ENCODE measurements at regions not wholly inside any gene's neighbourhood (a gene's known extent, or its start where the extent isn't known, plus 50 kb on each side); places are given as distances from the start of the nearest gene placed in this dataset.
"Not testable (repeated sequence)": the region's sequence is repeated elsewhere in the genome, so short reads cannot be mapped to it uniquely, and the experiment has no call there.

DNA sequence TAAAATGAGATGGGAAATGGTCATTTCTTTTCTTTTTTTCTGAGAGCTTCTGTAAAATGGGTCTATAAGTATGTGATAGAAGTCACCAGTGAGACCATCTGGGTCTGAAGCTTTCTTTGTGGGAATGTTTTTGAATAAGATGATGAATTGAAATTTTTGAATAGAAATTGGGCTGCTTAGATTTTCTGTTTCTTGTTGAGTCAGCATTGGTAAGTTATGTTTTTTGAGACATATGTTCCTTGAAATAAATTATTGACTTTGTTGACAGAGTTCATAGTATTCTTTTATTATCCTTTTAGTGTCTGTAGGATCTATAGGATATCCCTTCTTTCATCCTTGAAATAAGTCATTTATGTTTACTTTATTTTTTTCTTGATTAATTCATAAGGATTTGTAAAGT, 208.1 kb downstream of the OPA1 start:
- DNase-seq (ENCODE audit: low read depth in 2 of 2), result no peak

DNA sequence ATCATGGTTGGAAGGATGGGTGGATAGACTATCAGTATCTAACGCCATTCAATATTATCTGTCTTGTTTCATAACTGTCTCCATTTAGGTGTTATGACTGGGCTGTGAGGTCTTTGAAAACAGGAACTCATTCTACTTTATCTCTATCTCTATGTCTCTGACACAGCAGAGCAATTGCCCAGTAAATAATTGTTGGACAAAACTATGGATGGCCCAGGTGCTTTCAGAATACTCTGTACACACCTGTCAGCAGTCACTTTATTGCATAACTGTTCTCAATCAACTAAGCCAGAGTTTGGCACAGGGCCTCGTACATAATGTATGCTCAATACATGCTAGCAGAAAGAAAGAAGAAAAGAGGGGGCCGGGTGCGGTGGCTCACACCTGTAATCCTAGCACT, 210.3 kb downstream of the OPA1 start:
- no peak for DNase-seq (ENCODE audit: low read depth in 2 of 2)

DNA sequence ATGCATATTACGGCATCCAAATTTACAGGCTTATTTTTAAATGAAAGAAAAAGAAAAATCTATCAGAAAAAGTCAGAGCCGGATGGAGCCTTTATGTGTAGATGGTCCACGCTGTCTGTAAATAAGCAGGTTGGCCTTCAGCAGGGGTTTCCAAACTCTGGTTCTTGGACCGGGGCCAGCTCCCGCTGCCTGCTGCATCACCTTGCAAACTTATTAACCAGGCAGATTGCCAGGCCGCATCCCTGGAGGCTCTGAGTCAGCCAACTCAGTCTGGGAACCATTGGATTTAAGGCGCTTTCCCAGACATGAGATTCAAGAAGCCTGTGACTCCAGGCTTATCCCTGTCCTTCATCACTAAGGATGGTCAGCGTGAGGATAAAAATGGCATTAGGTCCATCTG, 212.4 kb downstream of the OPA1 start:
- no peak for DNase-seq (ENCODE audit: low read depth in 2 of 2)

DNA sequence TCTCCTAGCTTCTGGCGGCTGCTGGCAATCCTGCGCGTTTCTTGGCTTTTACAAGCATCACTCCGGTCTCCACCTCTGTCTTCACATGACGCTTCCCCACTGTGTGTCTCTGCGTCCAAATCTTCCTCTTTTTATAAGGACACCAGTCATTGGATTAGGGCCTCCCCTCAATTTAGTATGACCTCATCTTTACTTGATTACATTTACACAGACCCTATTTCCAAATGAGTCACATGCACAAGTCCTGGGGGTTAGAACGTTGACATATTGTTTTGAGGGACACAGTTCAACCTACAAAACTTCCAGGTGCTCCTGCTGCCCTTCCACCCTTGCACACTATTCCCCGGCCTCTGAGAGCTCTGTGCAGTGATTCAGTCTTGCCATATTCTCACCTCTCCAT, 215.3 kb downstream of the OPA1 start:
- no peak for DNase-seq (ENCODE audit: low read depth in 2 of 2)

DNA sequence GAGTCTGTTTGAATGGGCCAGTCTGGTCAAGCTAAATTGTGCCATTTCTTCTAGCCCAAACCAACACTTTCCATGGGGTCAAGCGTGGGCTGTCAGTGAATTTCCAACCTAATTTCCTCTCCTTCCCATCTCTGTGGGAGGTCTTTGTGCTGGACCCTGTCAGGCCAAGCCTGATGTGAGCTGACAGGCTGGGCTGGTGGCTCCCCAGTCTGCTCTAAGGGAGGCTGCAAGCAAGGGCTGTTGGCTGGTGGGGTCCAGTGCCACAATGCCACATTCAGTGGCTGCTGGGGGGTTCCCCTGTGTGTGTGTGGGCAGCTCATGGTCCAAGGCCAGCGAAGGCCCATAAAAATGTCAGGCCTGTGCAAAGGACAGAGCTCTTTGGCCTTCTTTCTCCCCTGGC, 216.1 kb downstream of the OPA1 start:
- no peak for DNase-seq (ENCODE audit: low read depth in 2 of 2)

DNA sequence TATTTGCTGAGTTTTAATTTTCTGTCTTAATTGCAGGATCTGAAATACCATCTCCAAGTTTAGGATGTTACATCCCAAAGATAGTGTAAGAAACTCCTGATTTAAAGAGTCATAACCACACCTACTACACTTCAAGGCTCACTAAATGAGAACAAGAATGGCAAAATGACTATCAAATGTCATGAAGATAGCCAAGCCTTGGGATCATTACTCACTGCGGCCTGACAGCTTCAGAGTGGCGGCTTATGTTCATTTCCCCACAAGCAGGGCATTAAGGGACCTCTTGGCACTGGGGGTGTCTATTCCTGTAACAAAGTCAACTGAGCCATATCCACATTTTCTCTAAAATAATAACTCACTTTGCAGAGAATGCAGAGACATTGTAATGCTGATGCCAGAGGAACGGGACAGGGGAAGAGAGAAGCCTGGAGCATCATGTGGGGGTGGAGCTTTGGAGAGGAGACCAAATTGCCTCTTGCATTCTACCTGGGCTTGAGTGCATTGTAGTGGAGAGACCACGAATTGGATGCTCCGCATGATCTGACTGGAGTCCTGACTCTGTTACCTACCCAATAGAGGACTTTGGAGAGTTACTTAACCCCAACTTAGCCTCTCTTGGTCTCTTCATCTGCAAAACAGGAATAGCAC, 219.2 kb downstream of the OPA1 start:
- no peak for DNase-seq (ENCODE audit: low read depth in 2 of 2)

DNA sequence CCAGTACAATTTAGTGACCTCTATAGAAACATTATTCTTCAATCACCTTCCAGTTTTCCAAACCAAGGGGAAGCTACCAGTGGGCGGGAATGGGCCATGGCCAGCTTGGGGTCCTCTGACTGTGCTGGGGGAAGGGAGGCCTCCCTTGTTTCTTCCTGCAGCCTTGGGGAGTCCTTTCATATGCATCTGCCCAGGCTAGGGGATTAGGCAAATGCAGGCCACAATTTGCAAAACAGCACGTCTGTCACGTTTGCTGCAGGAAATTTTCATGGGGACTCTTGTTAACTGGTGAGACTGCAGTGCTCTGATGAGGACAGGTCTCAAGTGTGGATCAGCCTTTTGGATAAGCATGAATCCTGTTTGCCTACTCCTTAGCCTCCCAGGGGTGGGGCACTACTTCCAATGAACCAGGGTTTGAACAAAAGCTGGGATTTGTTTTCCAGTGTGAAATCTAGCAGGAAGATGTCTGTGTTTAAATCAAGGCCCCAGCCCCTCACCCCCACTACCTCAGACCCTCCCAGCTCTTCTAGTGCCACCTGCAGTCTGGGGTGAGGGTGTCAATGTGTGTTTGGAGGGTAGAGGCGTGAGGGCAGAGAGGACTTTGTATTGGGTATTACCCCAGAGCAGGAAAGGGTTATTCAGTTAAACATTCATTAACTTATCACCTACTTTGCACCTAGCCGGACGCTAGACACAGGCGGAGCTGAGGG, 219.9 kb downstream of the OPA1 start:
- DNase-seq (ENCODE audit: low read depth in 2 of 2), result no peak

DNA sequence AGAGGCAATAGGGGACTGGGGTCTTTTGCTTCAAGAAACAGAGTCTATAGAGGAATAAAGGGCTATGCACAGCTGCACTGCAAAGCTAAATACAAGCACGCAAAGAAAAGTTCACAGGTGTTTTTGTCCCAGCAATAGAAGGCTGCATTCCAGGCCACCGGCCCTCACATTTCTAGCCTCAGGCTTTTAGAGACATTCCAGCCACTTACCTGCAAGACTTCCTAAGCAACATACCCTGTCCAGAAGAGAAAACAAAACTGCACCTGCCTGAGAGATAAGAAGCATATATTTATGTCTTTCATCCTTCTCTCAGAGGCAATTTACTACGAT, 220.5 kb downstream of the OPA1 start:
- no peak for DNase-seq (ENCODE audit: low read depth in 2 of 2)

DNA sequence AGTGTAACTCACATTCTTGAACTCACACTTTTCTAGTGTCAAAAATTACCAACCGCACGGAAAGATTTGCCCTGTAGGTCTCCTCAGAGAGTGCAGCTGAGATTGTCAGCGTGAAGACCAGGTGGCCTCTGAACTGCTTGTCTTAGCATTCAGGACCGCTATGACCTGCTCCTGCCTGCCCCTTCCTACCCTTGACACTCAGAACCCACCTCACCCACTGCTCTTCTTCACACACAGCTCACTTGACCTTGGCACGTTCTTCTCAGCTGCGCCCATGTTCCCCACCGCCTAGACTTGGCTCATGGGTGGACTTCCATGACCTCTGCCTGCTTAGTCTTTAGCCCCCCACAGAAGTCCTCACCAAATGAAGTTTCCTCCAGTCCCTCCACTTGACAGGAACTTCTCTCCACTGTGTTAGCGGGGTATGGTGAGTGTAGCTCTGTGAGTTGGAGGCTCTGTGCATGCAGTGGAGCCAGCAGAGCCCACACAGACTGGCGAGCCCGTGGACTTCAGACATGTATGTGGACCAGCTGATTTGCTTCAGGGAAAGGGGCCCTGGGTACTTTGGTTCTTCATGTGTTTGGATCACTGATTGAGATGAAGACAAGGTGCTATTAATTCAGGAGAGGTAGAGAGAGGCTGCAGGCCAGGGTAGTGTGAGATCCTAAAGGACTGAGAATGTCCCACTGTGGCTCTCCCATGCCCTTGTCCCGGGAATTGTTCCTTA, 221.3 kb downstream of the OPA1 start:
- no peak for DNase-seq (ENCODE audit: low read depth in 2 of 2)

DNA sequence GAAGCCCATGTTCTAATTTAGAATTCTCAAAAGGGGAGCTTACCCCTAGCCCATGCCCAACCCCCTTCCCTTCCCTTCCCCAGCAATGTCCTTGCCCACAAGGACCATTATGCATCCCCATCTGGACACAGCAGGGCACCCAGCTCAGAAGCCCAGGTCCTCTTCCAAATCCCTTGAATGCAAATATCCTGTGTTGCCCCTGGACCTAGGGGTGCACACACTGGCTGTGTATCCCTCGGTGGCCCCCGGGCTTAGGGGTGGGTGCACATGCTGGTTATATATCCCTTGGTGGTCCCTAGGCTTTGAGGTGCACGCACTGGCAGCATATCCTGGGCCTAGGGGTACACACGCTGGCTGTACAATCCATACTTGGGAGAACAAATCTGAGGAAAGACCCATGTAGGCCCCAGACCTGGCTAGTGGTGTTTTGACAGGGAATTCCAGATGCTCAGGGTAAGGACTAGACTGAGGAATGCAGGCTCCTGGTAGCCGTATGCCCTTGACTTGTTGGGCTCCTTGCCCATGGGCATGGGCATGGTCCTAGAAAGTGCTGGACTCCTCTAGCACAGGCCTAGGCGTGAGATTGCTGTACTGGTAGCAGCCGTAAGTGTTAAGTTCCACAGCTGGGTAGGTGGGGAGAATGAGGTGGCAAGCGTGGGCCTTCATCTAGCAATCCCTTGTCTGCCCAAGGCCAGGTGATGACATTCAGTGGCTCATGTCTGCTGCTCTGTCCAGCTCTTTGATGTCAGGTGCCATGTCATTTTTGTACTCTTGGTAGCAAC, 222.4 kb downstream of the OPA1 start:
- DNase-seq (ENCODE audit: low read depth in 2 of 2), result no peak

DNA sequence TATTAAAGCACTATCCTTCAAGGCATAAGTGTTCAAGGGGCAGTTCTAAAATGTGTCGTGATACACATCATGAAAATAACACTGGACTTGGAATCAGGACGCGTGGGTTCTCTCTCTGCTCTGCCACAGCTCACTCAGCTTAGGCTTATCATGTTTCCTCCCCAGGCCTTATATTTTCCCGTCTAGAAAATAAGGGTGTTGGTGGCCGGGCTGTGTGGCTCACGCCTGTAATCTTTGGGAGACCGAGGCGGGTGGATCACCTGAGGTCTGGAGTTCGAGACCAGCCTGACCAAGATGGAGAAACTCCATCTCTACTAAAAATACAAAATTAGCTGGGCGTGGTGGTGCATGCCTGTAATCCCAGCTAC, 223.0 kb downstream of the OPA1 start:
- DNase-seq (ENCODE audit: low read depth in 2 of 2), result no peak

DNA sequence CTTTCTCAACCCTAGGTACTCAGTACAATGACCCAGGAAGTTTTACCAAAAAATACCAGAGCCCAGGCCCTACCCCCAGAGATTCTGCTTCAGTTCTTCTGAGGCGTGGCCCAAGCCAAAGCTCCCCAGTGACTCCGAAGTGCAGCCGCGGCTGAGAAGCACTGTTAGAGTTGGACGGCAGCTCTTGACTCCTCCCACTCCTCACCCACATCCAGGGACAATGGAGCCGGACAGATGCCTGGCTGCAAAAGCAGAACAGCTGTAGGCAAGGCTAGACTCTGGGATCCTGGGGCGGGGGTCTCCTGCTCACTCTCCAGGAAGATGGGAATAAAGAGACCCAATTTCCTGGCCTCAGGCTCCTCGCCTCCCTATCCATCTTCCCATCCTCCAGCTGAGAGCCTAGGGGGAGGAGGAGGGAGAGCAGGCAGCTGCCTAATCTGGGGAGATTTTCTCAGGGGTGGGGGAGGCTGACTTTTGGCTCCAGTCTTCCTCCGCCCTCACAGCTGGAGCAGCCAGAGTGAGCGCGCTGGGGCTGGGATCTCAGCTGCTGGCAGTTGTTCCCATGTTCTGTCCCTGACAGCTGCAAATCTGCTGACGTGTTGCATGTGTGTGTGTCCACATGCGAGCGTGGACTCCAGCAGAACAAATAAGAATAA, 223.8 kb downstream of the OPA1 start:
- DNase-seq (ENCODE audit: low read depth in 2 of 2), result no peak

DNA sequence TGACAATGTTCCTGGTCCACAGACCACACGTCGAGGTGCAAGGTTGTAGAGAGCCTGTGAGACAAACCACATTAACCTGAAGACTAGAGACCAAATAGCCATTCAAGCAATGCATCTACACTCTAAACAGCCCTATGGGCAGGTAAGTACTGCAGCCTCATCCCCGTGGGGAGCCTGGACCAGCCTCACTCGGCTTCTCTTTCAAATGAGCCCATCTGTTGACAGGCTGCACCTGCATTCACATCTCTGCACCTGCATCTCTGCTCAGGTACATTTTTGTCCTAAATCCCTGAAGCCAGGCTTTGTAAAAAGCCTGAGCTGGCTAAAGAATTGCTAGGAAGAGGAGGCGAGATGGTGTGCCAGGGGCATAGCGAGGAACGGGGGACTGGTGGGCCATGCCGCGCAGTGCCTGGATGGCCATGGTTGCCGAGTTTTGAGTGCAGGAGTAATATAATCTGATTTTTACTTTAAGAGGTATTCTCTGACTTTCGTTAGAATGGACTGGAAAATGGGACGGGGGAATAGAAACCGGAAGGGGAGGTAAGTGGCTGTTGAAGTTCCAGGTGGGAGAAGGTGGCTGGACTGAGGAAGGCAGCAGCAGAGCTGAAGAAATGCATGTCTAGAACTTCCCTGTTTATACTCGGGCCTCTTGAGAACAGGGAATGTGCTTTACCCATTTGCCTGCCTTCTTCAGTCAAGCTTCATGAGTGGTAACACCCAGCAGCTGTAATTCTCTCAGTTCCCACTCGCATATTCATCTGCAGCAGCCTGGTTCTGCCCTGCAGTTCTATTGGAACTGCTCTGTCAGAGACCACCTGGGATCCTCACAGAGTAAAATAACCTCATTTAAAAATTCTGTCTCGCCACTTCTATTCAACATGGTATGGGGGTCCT, 226.4 kb downstream of the OPA1 start:
- no peak for DNase-seq (ENCODE audit: low read depth in 2 of 2)

DNA sequence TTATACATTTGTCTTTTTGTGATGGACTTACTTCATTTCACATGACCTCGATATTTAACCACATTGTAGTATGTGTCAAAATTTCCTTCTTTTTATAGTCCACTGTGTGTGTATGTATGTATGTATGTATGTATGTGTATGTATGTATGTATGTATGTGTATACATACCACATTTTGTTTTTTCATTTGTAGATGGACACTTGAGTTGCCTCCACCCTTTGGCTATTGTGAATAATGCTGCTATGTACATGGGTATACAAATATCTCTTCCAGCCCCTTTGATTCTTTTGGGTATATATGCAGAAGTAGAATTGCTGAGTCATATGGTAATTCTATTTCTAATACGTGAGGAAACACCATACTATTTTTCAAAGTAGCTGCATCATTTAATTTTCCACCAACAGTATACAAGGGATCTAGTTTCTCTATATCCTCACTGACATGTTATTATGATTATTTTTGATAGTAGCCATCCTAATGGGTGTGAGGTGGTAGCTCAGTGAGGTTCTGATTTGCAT, 228.2 kb downstream of the OPA1 start:
- no peak for DNase-seq (ENCODE audit: low read depth in 2 of 2)

DNA sequence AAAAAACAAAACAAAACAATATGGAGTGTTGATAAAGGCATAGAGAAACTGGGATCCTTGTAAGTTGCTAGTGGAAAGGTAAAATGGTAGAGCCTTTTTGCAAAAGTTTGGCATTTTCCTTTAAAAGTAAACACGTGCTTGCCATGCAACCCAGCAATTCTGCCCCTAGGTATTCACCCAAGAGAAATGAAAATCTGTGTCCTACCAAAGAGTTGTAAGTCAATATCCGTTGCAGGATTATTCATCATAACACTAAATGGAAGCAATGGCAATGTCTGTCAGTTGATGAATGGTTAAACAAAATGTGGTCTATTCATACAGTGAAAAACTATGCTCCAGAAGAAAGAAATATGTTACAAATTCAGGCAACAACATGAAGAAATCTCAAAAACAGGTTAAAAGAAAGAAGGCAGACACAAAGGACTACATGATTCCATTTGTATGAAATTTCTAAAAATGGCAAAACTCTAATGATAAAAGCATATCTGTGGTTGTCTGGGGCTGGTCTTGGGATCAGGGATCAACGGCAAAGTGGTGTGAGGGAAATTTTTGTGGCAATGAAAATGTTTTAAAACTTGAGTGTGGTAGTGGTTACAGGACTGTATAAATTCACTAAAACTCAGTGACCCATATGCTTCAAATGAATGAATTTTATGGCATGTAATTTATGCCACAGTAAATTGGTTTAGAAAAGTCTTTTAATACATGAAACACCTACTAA, 229.6 kb downstream of the OPA1 start:
- no peak for DNase-seq (ENCODE audit: low read depth in 2 of 2)

DNA sequence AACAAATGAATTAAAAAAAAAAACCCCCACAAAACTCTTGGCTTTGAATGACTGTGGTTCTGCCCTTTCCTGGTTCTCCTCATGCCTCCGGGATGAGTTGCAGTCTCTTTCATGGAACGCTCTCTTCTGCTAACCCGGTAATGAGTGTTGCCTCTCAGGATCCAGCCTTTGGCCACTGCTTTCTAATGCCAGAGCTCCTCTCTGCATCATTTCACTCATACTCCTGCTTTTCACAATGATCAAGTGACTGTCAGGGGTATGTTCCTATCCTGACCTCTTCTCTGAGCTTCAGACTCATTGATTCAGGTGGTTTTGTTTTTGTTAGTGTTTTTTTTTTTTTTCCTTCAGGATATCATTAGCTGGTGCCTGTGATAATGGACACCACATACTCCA, 230.2 kb downstream of the OPA1 start:
- DNase-seq (ENCODE audit: low read depth in 2 of 2), result not testable (repeated sequence)

DNA sequence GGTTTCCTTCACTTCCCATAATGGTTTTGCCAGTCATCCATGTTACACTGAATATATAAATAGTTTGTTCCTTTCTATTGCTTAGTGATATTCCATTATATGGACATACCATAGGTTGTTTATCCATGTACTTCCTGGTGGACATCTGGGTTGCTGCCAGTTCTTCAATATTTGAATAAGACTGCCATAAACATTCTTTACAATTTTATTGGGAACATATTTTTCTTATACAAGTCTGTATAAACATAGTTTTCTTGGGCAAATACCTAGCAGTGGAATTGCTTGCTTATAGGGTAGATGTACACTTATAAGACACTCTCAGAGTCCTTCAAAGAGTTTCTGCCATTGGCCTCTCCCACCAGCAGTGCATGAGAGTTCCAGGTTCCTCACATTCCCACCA, 231.4 kb downstream of the OPA1 start:
- DNase-seq (ENCODE audit: low read depth in 2 of 2), result no peak

DNA sequence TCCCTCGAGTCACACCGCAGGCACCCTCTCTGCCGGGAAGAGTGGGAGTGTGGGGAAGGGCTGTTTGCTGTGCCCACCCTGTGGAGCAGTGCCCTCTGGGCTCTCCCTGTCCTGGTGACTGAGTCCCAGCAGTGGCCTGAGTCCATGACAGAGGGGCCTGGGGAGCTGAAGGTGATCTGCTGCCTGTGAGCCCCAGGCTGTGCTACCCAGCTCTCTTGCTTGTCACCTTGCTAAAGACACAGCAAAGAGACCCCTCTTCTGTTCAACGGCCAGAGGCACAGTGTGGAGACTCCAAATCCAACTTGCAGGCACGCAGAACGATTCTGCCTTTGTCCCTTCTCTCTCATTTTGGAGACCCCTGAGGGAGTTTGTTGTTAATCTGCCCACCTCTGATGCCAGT, 232.6 kb downstream of the OPA1 start:
- no peak for DNase-seq (ENCODE audit: low read depth in 2 of 2)

DNA sequence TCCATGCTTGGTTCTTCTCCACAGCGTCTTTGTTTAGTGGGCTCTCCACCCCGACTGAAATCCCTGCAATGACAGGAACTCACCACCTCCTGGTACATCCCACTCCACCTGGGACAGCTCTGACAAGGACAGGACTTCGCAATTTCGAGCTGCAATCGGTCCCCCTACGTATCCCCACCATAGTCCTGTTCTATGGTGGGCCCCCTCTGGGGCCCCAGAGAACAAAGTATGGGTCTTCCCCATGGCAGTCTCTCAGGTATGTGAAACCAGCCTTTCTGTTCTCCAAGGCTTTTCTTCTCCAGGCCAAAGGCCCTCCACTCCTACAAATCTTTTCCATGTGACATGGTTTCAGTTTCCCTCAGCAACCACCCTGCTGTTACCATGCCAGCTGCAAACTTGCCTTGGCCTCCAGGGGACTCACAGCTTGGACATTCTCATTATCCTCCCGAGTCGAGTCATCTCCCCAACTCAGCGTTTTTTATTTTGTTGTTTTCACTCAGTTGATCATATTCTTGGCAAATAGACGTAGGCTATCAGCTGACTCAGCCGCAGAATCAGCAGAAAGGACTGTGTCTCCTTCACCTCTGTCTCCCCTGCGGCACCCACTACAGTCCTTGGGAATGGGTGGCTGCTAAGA, 233.3 kb downstream of the OPA1 start:
- DNase-seq (ENCODE audit: low read depth in 2 of 2), result no peak
